ENCODE measurements at regions not wholly inside any gene's neighbourhood (a gene's known extent, or its start where the extent isn't known, plus 50 kb on each side); places are given as distances from the start of the nearest gene placed in this dataset.

DNA sequence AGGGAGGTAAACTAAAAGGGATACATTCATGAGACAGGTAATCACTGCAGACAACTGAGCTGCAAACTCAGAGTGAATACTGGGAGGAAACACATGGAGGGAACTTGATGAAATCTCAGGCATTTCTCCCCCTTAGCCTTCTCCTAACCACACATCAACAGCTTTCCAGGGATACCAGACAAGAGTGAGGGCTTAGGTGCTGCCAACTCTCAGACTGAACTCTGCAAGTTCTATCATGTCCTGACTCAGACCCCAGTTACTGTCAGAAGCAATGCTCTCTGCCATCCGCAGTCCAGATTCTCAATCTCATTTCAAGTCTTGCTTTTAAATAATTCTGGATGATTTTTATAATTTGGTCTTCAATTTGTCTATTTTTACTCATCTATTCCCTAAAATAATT, 267.3 kb downstream of the LTN1 start:
- DNase-seq (ENCODE audit: low read depth) = no peak
- H3K4me3 ChIP-seq (ENCODE audit: low read depth, low read length) = no peak overlapping the region
- TF ChIP-seq, protein P1, sequence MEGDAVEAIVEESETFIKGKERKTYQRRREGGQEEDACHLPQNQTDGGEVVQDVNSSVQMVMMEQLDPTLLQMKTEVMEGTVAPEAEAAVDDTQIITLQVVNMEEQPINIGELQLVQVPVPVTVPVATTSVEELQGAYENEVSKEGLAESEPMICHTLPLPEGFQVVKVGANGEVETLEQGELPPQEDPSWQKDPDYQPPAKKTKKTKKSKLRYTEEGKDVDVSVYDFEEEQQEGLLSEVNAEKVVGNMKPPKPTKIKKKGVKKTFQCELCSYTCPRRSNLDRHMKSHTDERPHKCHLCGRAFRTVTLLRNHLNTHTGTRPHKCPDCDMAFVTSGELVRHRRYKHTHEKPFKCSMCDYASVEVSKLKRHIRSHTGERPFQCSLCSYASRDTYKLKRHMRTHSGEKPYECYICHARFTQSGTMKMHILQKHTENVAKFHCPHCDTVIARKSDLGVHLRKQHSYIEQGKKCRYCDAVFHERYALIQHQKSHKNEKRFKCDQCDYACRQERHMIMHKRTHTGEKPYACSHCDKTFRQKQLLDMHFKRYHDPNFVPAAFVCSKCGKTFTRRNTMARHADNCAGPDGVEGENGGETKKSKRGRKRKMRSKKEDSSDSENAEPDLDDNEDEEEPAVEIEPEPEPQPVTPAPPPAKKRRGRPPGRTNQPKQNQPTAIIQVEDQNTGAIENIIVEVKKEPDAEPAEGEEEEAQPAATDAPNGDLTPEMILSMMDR (conservative IDR thresholded peaks at IDR 0.05; ENCODE audit: low read depth, low read length) = no peak

DNA sequence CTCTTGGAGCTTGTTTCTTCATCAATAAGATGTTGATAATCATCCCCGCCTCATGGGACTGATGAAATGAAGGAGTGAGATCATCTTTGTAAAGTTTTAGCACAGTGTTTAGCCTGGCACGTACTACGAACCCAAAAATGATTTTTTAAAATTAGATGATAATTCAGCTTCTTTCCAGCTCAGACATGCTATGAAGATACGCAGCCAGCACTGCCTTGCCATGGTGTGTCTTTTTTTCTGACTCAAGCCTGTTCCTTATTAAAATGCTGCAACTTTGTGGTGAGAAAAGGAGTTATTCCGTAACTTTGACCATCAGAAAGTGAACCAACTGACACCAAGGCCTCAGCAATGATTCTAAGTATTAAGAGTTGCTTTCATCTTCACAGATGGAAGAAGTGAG, 269.0 kb downstream of the LTN1 start:
- no peak for DNase-seq (ENCODE audit: low read depth)
- TF ChIP-seq, protein P1 (conservative IDR thresholded peaks at IDR 0.05; ENCODE audit: low read depth, low read length) = no peak
- no peak overlapping the region for H3K4me3 ChIP-seq (ENCODE audit: low read depth, low read length)

DNA sequence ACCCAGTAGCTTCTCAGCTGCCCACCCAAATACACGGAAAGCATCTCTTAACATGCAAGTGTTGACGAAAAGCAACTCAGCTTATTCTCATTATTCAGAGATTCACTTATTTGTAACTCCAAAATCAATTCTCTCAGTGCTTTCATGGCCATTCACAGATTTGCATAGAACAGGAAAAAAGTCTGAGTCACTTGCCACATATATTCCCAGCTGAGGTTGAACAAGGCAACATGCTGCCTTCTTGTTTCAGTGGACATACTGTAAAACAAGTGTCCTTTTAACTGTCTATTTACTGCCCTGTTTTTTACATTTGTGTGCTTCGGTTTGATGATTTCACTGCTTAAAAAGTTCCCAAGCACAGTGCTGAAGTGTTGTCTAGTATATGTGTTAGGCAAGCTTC, 273.0 kb downstream of the LTN1 start:
- H3K4me3 ChIP-seq (ENCODE audit: low read depth, low read length) = no peak overlapping the region
- TF ChIP-seq, protein P1 (conservative IDR thresholded peaks at IDR 0.05; ENCODE audit: low read depth, low read length) = no peak
- peak; percentile 18 for DNase-seq (ENCODE audit: low read depth)

DNA sequence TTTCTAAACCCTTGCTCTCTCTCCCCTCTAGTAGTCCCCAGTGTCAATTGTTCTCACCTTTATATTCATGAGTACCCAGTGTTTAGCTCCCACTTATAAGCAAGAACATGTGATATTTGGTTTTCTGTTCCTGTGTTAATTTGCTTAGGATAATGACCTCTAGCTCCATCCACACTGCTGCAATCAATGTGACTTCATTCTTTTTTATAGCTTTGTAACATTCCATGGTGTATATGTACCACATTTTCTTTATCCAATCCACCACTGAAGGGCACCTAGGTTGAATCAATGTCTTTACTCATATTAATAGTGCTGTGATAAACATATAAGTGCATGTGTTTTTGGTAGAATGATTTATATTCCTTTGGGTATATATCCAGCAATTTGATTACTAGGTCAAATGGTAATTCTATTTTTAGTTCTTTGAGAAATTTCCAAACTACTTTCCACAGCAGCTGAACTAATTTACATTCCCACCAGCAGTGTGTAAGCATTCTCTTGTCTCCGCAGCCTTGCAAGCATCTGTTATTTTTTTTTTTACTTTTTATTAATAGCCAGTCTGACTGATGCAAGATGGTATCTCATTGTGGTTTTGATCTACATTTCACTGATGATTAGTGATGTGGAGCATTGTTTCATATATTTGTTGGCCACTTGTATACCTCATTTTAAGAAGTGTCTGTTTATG, 277.8 kb downstream of the LTN1 start:
- no peak overlapping the region for H3K4me3 ChIP-seq (ENCODE audit: low read depth, low read length)
- TF ChIP-seq, protein P1 (conservative IDR thresholded peaks at IDR 0.05; ENCODE audit: low read depth, low read length) = no peak
- DNase-seq (ENCODE audit: low read depth) = peak; percentile 73

DNA sequence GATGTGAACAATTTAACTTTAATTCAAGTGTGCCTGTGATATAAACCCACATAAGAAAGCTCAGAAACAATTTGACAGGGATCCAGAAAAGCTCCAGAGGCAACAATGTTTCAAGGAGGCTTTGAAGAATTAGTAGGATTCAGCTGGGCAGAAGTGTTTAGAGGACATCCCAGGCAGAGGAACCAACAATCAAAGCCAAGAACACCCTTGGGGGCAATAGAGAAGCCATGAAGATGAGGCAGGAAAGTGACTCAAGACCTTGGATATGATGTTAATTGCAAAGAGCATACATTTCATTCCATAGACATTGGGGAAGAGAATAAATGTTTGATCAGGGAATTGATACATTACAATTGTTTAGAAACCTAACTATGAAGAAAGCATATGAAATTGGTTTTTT, 280.3 kb downstream of the LTN1 start:
- no peak for DNase-seq (ENCODE audit: low read depth)
- no peak overlapping the region for H3K4me3 ChIP-seq (ENCODE audit: low read depth, low read length)
- TF ChIP-seq, protein P1 (conservative IDR thresholded peaks at IDR 0.05; ENCODE audit: low read depth, low read length) = no peak

DNA sequence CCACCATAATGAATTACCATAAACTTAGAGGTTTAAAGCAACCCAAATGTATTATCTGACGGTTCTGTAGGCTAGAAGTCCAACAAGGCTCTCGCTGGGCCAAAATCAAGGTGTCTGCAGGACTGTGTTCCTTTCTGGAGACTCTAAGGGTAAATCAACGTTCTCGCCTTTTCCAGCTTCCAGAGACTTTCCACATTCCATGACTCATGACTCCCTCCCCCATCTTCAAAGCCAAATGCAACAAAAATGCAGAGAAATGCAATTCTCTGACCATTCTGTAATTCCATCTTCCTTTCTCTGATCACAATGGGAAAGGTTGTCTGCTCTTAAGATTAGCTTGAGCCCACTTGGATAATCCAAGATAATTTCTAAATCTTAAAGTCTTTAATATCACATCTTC, 287.1 kb downstream of the LTN1 start:
- no peak overlapping the region for H3K4me3 ChIP-seq (ENCODE audit: low read depth, low read length)
- peak; percentile 37 for DNase-seq (ENCODE audit: low read depth)
- TF ChIP-seq, protein P1 (conservative IDR thresholded peaks at IDR 0.05; ENCODE audit: low read depth, low read length) = no peak

DNA sequence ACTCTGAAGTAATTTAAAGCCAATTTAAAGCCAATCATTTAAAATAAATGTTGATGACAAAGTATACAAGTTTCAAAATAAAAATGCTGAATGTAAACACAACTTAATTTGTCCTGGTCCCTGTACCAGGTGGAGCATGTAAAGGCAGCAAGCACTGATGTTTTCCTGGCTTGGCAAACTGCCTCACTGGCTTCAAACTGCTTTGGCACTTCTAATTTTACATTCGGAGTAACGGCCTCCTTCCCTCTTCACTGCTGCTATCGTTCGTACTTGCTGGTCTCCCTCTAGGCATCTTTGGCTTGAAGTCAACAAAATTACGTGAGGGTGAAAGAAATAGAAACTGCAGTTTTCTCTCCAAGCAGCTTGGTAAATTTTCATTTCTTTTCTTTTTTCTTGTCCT, 287.9 kb downstream of the LTN1 start:
- TF ChIP-seq, protein P1 (conservative IDR thresholded peaks at IDR 0.05; ENCODE audit: low read depth, low read length) = no peak
- peak; percentile 13 for DNase-seq (ENCODE audit: low read depth)
- H3K4me3 ChIP-seq (ENCODE audit: low read depth, low read length) = no peak overlapping the region

Measured in choroid plexus epithelial cell (primary cell).